ENCODE measurements at regions not wholly inside any gene's neighbourhood (a gene's known extent, or its start where the extent isn't known, plus 50 kb on each side); places are given as distances from the start of the nearest gene placed in this dataset.
"Not testable (repeated sequence)": the region's sequence is repeated elsewhere in the genome, so short reads cannot be mapped to it uniquely, and the experiment has no call there.

DNA sequence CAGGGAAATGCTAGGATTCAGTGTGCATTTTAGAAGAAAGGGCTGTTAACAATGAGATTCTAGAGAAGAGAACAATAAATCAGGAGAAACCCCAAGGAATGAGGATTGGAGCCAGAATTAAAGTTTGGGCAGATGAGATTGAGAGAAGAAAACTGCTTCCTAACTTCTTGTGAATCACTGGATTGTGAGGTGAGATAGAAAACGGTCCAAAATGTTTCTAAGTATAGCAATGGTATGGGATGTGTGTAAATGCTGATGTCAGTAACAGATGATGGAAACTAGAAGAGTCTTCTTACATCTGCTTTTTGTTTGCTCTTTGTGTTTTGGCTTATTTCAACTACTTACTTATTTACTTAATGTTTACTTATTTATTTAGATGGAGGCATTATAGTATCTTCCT is 123.0 kb downstream of the KCNJ2 start:
- DNase-seq: no peak
- Mint-ChIP-seq H3K27ac (no peak overlapping the region), H3K4me3 (no peak overlapping the region), H3K4me1 (ENCODE audit: low read depth) (no peaks in the 10 kb centered on the region), H3K27me3 (peaks cover 2% of the 10 kb centered on the region), H3K36me3 (no peaks in the 10 kb centered on the region), H3K9me3 (peaks cover 2% of the 10 kb centered on the region)
- intact Hi-C loops (cut with micrococcal nuclease): no loop called here
- ChIA-PET CTCF (no interaction called here), POLR2A (no interaction called here)

DNA sequence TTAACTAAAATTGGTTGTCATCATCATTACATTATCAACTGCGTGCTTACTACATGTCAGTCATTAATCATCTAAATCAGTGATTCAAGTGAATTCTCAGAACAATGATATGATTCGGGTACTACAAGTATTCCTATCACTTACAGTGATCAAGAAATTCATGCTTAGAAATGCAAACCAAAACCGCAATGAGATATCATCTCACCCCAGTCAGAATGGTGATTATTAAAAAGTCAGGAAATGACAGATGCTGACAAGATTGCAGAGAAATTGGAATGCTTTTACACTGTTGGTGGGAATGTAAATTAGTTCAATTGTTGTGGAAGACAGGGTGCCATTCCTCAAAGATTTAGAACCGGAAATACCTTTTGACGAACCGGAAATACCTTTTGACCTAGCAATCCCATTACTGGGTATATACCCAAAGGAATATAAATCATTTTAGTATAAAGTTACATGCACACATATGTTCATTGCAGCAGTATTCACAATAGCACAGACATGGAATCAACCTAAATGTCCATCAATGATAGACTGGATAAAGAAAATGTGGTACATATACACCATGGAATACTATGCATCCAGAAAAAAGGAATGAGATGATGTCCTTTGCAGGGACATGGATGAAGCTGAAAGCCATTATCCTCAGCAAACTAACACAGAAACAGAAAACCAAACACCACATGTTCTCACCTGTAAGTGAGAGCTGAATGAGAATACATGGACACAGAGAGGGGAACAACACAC is 124.4 kb downstream of the KCNJ2 start:
- H3K4me1 Mint-ChIP-seq (ENCODE audit: low read depth); intact Hi-C loops (cut with micrococcal nuclease); DNase-seq; H3K27ac Mint-ChIP-seq; H3K36me3 Mint-ChIP-seq; H3K9me3 Mint-ChIP-seq; H3K27me3 Mint-ChIP-seq; POLR2A ChIA-PET; H3K4me3 Mint-ChIP-seq; CTCF ChIA-PET: not testable (repeated sequence)

DNA sequence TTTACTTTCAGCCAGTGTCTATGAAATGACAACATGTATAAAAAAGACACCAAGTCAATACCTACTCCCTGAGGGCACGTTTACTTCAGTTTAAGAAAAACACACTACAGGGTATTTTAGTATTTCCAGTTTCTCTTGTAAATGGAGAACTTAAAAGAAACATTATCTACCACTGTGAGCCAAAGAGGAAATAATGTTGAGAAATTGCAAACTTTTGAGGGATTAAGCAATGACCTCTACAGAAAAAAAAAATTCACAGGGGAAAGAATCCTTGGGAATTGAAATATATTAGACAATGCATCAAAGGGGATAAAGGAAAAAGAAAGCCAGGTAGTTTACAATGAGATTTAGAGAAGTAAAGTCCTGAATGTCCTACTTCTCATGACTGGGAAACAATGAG is 126.0 kb downstream of the KCNJ2 start:
- no peak overlapping the region for H3K27ac Mint-ChIP-seq
- DNase-seq: no peak
- peaks cover 2% of the 10 kb centered on the region for H3K4me1 Mint-ChIP-seq (ENCODE audit: low read depth)
- no peaks in the 10 kb centered on the region for H3K36me3 Mint-ChIP-seq
- CTCF ChIA-PET: no interaction called here
- POLR2A ChIA-PET: no interaction called here
- intact Hi-C loops (cut with micrococcal nuclease): no loop called here
- H3K9me3 Mint-ChIP-seq: peaks cover 9% of the 10 kb centered on the region
- peaks cover 2% of the 10 kb centered on the region for H3K27me3 Mint-ChIP-seq
- no peak overlapping the region for H3K4me3 Mint-ChIP-seq

DNA sequence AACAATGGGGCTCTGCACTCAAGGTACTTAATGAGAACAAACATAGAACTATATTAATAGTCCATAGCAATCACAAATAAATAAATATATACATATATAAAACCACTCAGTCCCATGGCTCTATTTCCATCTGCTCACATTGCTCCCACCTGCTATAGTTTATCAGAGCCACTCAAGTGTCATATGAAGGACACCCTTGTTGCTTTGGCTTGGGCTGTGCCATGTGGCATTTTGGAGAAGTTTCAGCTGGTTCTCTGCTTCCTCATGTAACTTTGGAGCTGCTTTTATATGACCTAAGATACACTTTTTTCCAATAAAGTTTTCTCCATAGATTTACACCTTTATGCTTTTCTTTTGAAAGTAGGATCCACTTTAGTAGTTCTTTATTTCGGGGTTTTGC is 126.4 kb downstream of the KCNJ2 start:
- peaks cover 2% of the 10 kb centered on the region for H3K4me1 Mint-ChIP-seq (ENCODE audit: low read depth)
- no peak overlapping the region for H3K4me3 Mint-ChIP-seq
- CTCF ChIA-PET: no interaction called here
- H3K9me3 Mint-ChIP-seq: peaks cover 9% of the 10 kb centered on the region
- POLR2A ChIA-PET: no interaction called here
- H3K36me3 Mint-ChIP-seq: no peaks in the 10 kb centered on the region
- H3K27me3 Mint-ChIP-seq: peaks cover 2% of the 10 kb centered on the region
- intact Hi-C loops (cut with micrococcal nuclease): no loop called here
- no peak for DNase-seq
- H3K27ac Mint-ChIP-seq: no peak overlapping the region

DNA sequence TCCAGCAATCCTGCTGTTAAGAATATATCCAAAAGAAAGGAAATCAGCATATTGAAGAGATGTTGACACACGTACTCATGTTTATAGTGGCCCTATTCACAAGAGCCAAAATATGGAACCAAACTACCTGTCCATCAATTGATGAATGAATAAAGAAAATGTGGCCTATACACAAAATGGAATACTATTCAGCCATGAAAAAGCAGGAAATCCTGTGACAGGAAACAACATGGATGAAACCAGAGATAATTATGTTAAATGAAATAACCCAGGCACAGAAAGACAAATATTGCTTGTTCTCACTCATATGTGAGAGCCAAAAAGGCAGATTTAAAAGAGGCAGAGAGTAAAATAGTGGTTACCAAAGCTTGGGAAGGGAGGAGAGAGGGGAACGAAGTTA is 127.1 kb downstream of the KCNJ2 start:
- no peak overlapping the region for H3K4me3 Mint-ChIP-seq
- peaks cover 2% of the 10 kb centered on the region for H3K27me3 Mint-ChIP-seq
- DNase-seq: no peak
- peaks cover 2% of the 10 kb centered on the region for H3K4me1 Mint-ChIP-seq (ENCODE audit: low read depth)
- peaks cover 9% of the 10 kb centered on the region for H3K9me3 Mint-ChIP-seq
- intact Hi-C loops (cut with micrococcal nuclease): no loop called here
- no peak overlapping the region for H3K27ac Mint-ChIP-seq
- H3K36me3 Mint-ChIP-seq: no peaks in the 10 kb centered on the region
- ChIA-PET POLR2A (no interaction called here), CTCF (no interaction called here)

DNA sequence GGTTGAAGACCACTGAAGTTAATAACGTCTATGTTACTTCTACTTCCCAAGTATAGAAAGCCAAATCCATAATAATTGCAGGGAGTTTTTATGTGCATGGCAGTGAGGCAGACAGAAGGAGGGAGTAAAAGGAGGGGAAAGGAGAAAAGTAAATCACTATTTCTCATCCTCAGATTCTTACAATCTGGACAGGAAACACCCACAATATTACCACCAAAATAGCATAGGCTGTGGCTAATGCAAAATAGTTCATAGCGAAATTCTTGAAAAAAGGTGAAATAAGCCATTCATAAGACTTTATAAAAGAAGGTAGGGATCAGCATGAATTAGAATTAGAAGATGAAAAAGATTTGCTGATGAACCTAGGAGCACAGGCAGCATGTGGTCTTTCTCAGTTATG is 128.1 kb downstream of the KCNJ2 start:
- CTCF ChIA-PET: no interaction called here
- POLR2A ChIA-PET: no interaction called here

DNA sequence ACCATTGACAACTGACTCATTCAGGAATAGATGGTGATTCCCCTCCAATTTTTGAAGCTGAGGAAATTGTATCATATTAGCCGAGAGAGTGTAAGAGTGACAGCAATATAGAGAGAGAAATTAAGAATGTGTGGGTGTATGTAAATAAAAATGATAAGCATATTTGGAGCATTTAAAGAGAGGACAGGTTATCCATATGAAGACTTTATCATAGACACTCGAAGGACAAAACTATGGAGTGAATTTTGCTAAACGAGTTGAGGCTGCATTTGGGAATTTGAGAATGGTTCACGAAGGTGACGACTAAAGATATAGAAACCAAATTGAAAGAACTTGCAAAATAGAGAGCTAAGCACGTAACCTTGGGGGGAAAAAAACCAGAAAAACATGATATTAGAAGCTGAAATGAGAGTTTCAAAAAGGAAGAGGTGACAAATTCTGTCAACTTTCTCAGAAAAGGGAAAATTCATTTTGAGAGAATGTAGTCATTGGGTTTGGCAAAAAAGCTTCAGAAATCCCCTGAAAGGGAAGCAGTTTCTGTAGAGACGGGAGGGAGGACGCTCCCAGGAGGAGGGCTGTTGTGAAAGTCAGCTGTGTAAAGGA is 129.7 kb downstream of the KCNJ2 start:
- Mint-ChIP-seq H3K36me3 (no peaks in the 10 kb centered on the region), H3K4me3 (no peak overlapping the region), H3K4me1 (ENCODE audit: low read depth) (peaks cover 2% of the 10 kb centered on the region), H3K27me3 (peaks cover 2% of the 10 kb centered on the region), H3K9me3 (peaks cover 9% of the 10 kb centered on the region), H3K27ac (no peak overlapping the region)
- no peak for DNase-seq
- CTCF ChIA-PET: no interaction called here
- POLR2A ChIA-PET: interaction anchor here (0.6 kb wide), 1 partner anchor 353 kb away, joined by 3 read pairs; no protein-coding TSS in a partner anchor
- intact Hi-C loops (cut with micrococcal nuclease): loop anchor here (1.0 kb wide), 1 partner anchor 162 kb away; no protein-coding TSS in a partner anchor

More for the DNA sequence above, 128.1 kb downstream of the KCNJ2 start:
- no peak for DNase-seq
- Mint-ChIP-seq H3K27me3 (peaks cover 2% of the 10 kb centered on the region), H3K27ac (no peak overlapping the region), H3K4me3 (no peak overlapping the region), H3K4me1 (ENCODE audit: low read depth) (peaks cover 2% of the 10 kb centered on the region), H3K36me3 (no peaks in the 10 kb centered on the region), H3K9me3 (peaks cover 9% of the 10 kb centered on the region)
- intact Hi-C loops (cut with micrococcal nuclease): no loop called here

DNA sequence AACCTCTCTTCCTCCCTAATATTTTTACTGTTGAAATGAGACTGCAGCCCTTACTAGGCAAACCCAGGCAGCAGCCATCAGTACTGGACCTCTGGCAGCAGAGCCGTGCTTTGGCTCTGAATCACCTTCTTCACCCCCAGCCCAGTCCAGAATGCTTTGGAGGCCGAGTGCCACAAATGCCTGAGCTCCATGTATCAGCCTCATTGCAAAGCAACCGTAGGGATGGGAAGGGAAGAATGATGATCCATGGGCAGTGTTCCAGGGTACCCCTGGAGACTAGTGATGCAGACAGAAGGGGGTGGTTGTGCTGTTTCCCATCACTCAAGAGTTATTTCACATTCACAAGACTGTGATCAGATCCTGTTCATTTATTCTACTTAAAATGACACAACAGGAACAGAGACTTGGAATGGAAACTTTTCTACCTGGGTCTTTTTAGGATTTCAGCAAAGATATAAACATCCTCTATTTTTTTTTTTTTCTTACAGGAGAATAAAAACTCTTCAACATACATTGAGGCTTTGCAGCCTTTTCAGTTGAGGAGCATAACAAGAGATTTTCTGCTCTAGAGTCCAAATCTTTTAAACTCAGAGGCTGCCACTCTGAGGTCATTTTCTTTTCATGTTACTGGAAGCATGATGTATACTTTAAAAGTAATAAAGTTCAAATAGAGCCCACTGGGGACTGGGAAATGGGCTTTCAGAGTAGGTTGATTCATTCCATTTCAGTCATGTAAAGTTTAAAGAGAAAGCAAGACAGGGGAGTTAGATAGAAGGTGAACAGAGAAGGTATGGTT is 138.3 kb downstream of the KCNJ2 start:
- Mint-ChIP-seq H3K36me3 (no peaks in the 10 kb centered on the region), H3K4me1 (ENCODE audit: low read depth) (no peaks in the 10 kb centered on the region), H3K27me3 (peaks cover 2% of the 10 kb centered on the region), H3K4me3 (no peak overlapping the region), H3K9me3 (no peaks in the 10 kb centered on the region), H3K27ac (no peak overlapping the region)
- POLR2A ChIA-PET: no interaction called here
- CTCF ChIA-PET: no interaction called here
- intact Hi-C loops (cut with micrococcal nuclease): no loop called here
- DNase-seq: no peak

DNA sequence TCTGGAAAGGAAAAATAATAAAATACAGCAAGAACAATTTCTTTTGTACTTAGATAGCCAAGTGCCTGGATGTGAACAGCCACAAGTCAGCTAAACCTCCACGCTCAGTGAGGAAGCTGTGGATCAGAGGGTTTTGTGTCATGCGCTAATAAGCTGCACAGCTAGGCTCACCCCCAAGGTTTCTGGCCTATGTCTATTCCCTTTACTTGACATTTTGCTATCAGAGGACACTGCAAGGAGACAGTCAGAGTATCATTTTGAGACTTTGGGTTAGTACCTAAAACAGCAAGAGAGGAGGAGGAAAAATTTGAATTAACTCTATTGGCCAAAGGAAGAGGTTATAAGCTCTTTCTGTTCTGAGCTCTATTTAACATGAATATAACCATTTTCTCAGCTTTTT is 139.3 kb downstream of the KCNJ2 start:
- no peaks in the 10 kb centered on the region for H3K36me3 Mint-ChIP-seq
- H3K27ac Mint-ChIP-seq: no peak overlapping the region
- ChIA-PET POLR2A (no interaction called here), CTCF (no interaction called here)
- intact Hi-C loops (cut with micrococcal nuclease): no loop called here
- H3K4me3 Mint-ChIP-seq: no peak overlapping the region
- peaks cover 2% of the 10 kb centered on the region for H3K27me3 Mint-ChIP-seq
- H3K4me1 Mint-ChIP-seq (ENCODE audit: low read depth): no peaks in the 10 kb centered on the region
- H3K9me3 Mint-ChIP-seq: no peaks in the 10 kb centered on the region
- DNase-seq: no peak

DNA sequence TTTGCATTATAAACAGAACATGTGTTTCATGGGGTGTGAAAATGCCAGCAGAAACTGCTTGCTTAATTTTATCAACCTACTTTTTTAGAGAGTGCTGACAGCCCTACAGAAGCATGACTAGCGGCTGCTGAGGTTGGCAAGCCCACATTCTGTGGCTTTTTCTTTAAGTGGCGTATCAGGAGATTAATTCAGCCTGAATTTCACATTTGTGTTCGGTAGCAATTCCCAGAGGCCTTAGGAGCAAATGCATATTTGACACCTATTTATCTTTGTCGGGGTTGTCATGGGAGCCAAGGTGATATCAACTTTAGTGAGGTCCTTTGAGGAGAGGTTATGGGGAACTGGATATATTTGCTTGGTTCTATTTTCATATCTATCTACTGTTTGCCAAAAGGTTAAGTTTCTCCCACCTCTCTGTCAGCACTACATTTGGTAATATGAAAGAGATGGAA is 140.9 kb downstream of the KCNJ2 start:
- ChIA-PET POLR2A (no interaction called here), CTCF (no interaction called here)
- DNase-seq: no peak
- no peaks in the 10 kb centered on the region for H3K36me3 Mint-ChIP-seq
- H3K27ac Mint-ChIP-seq: no peak overlapping the region
- no peaks in the 10 kb centered on the region for H3K4me1 Mint-ChIP-seq (ENCODE audit: low read depth)
- no peak overlapping the region for H3K4me3 Mint-ChIP-seq
- peaks cover 2% of the 10 kb centered on the region for H3K27me3 Mint-ChIP-seq
- H3K9me3 Mint-ChIP-seq: no peaks in the 10 kb centered on the region
- intact Hi-C loops (cut with micrococcal nuclease): no loop called here

DNA sequence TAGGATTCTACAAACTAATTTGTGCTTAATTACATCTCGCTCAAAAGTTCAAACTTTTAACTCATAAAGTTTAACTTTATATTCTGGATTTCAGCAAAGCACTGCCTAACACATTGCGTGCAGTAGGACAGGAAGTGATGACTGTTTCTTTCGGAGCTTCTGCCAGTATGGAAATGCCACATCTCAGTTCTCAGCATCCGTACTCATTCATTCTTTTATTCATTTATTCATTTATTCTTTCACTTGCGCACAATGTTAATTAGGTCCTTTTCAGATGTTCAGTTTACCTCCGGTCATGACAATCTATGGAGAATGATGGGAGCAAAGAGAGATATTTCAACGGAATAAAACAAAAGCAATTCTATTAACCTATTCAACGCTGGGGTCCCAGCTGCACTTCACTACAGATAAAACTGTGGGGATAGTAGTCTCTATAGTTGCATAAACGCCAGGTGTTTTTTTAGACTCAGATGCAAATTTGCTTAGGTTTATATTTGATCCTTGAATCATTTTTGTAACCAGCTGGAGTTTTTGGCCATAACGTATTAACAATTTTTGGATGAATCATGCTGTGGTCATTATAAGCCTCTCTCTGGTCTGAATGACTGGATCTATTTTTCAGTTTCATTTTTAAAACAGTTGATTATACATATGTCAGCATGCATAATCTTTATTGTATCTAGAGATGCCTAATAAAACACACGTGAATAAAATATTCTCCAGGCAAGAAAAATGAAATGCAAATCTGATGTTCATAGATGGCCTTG is 143.9 kb downstream of the KCNJ2 start:
- Mint-ChIP-seq H3K4me1 (ENCODE audit: low read depth) (no peaks in the 10 kb centered on the region), H3K27me3 (no peaks in the 10 kb centered on the region), H3K4me3 (no peak overlapping the region), H3K36me3 (no peaks in the 10 kb centered on the region), H3K9me3 (no peaks in the 10 kb centered on the region), H3K27ac (no peak overlapping the region)
- ChIA-PET POLR2A (no interaction called here), CTCF (no interaction called here)
- no peak for DNase-seq
- intact Hi-C loops (cut with micrococcal nuclease): no loop called here

DNA sequence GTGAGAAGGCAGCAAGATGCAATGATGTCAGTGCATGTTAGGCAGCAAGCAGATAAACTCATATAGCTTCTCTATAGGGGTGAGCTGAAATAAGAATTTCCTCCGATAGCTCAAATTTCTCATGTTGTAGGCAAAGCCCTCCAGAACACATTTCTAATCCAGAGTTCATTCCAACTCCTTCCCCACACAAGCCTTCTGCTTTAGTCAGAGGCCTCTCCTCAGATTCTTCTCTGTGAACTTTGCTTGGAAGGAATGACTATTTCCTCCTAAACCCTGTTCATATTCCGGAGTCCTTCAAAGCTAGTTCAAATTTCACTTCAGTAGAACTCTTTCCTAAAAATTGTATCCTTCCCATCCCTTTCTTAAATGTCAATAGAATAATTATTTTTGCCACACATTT is 144.8 kb downstream of the KCNJ2 start:
- Mint-ChIP-seq H3K4me1 (ENCODE audit: low read depth) (no peaks in the 10 kb centered on the region), H3K36me3 (no peaks in the 10 kb centered on the region), H3K4me3 (no peak overlapping the region), H3K27ac (no peak overlapping the region), H3K27me3 (no peaks in the 10 kb centered on the region), H3K9me3 (no peaks in the 10 kb centered on the region)
- intact Hi-C loops (cut with micrococcal nuclease): no loop called here
- no peak for DNase-seq
- CTCF ChIA-PET: no interaction called here
- POLR2A ChIA-PET: no interaction called here
